Lung (tissue), 11 donors: ENCODE measurements at regions not wholly inside any gene's neighbourhood (a gene's known extent, or its start where the extent isn't known, plus 50 kb on each side); places are given as distances from the start of the nearest gene placed in this dataset.

Experiments used
- ATAC-seq: fragments of 200-7000 bp; cut with Tn5 transposase; one replicate; pipeline ENCODE4 v1.9.1; 2020; ENCODE audit warnings: moderate number of reproducible peaks; ENCODE audit not compliant: insufficient read depth, low FRiP score
- DNase-seq, 3 donors: peaks; one replicate each; pipeline ENCODE4 v3.0.0-alpha.2; 2013 to 2017
- H3K27ac ChIP-seq, 2 donors: one replicate each; pipeline ENCODE4 v1.5.1; 2013; ENCODE audit warnings: mild to moderate bottlenecking in 2 of 2, moderate library complexity in 2 of 2, control low read depth in 1 of 2, inconsistent platforms in 1 of 2, low read depth in 1 of 2, low read length in 1 of 2
- H3K27me3 ChIP-seq, 3 donors: one replicate each; pipeline ENCODE4 v1.5.1; 2013; ENCODE audit warnings: low read length in 2 of 3; ENCODE audit not compliant: control insufficient read depth in 3 of 3, insufficient read depth in 3 of 3
- H3K36me3 ChIP-seq, 4 donors: one replicate each; pipeline ENCODE4 v1.5.1; 2013; ENCODE audit warnings: low read length in 4 of 4, mild to moderate bottlenecking in 1 of 4, moderate library complexity in 1 of 4; ENCODE audit not compliant: control insufficient read depth in 4 of 4, insufficient read depth in 4 of 4
- H3K4me1 ChIP-seq, 5 donors: one replicate each; pipeline ENCODE4 v1.5.1; 2013; ENCODE audit warnings: low read length in 5 of 5, mild to moderate bottlenecking in 2 of 5, moderate library complexity in 1 of 5; ENCODE audit not compliant: control insufficient read depth in 5 of 5, insufficient read depth in 5 of 5
- H3K4me3 ChIP-seq: one replicate; pipeline ENCODE4 v1.5.1; 2013; ENCODE audit warnings: mild to moderate bottlenecking, control low read depth, moderate library complexity
- H3K9ac ChIP-seq, 2 donors: one replicate each; pipeline ENCODE4 v1.5.1; 2013; ENCODE audit warnings: low read length in 2 of 2, control low read depth in 1 of 2; ENCODE audit not compliant: insufficient read depth in 1 of 2
- H3K9me3 ChIP-seq, 4 donors: one replicate each; pipeline ENCODE4 v1.5.1; 2013; ENCODE audit warnings: low read length in 3 of 4, mild to moderate bottlenecking in 1 of 4, moderate library complexity in 1 of 4; ENCODE audit not compliant: control insufficient read depth in 4 of 4, insufficient read depth in 3 of 4
- CTCF ChIP-seq: IDR thresholded peaks from 2 replicates; pipeline ENCODE4 v1.5.1; 2012; ENCODE audit warnings: mild to moderate bottlenecking; ENCODE audit errors: control extremely low read depth, extremely low read depth
- WGBS, 2 donors: extraction: QIAGEN DNeasy Blood & Tissue Kit; methylation state at CpG; one replicate each; pipeline ENCODE4 v1.1.7; 2013; 5-methylcytosine and 5-hydroxymethylcytosine counted together
- donor health status: control.
- donor health status: control.
- donor health status: Bipolar disorder and iron deficiency.
- donor health status: healthy.
- donor health status: DM: yes; HTN: yes; CAD: no.

- H3K4me3 ChIP-seq, result no peak overlapping the region
- H3K4me1 ChIP-seq, result no peaks in the 10 kb centered on the region
- no peak overlapping the region for H3K27ac ChIP-seq
- WGBS, 2 donors, result 91 to 94% methylated on average over 3 of the region's 3 CpGs
- H3K9me3 ChIP-seq, result peaks cover 0 to 2% (median 0%) of the 10 kb centered on the region in 4 donors
- no peaks in the 10 kb centered on the region for H3K36me3 ChIP-seq
- no peak for DNase-seq
- no peak for TF ChIP-seq CTCF
- H3K9ac ChIP-seq, result no peak overlapping the region
- H3K27me3 ChIP-seq, result peaks cover 0 to 2% (median 0%) of the 10 kb centered on the region in 3 donors
- ATAC-seq, result no peak
Observed at GRCh38 chr9:1713841-1714240, 301.3 kb upstream of the SMARCA2 start.

- no peak for ATAC-seq
- 40 to 75% methylated on average over 2 of the region's 2 CpGs for WGBS, 2 donors
Observed at GRCh38 chr9:1717882-1718281, 297.3 kb upstream of the SMARCA2 start.

GRCh38 chr9:1718836-1719235 is 296.3 kb upstream of the SMARCA2 start:
- Histone ChIP-seq H3K9ac (no peak overlapping the region), H3K27me3 (no peaks in the 10 kb centered on the region), H3K4me1 (no peaks in the 10 kb centered on the region), H3K27ac (no peak overlapping the region), H3K4me3 (no peak overlapping the region), H3K36me3 (no peaks in the 10 kb centered on the region), H3K9me3 (peaks cover 0 to 5% (median 0%) of the 10 kb centered on the region in 4 donors)
- ATAC-seq (no peak), DNase-seq (no peak)
- no peak for TF ChIP-seq CTCF
- WGBS, 2 donors, result 65 to 70% methylated on average over 3 of the region's 3 CpGs

More at GRCh38 chr9:1717882-1718281, 297.3 kb upstream of the SMARCA2 start:
- Histone ChIP-seq H3K27me3 (no peaks in the 10 kb centered on the region), H3K27ac (no peak overlapping the region), H3K9ac (no peak overlapping the region), H3K4me3 (no peak overlapping the region), H3K36me3 (no peaks in the 10 kb centered on the region), H3K9me3 (peaks cover 0 to 5% (median 0%) of the 10 kb centered on the region in 4 donors), H3K4me1 (no peaks in the 10 kb centered on the region)
- no peak for TF ChIP-seq CTCF
- DNase-seq, result no peak

- no peaks in the 10 kb centered on the region for H3K36me3 ChIP-seq
- H3K4me3 ChIP-seq, result no peak overlapping the region
- peaks cover 0 to 5% (median 0%) of the 10 kb centered on the region in 4 donors for H3K9me3 ChIP-seq
- DNase-seq (no peak), ATAC-seq (no peak)
- no peak overlapping the region for H3K9ac ChIP-seq
- WGBS, 2 donors, result 64 to 77% methylated on average over 4 of the region's 4 CpGs
- no peak overlapping the region for H3K27ac ChIP-seq
- H3K27me3 ChIP-seq, result no peaks in the 10 kb centered on the region
- TF ChIP-seq CTCF, result no peak
- H3K4me1 ChIP-seq, result no peaks in the 10 kb centered on the region
Observed at GRCh38 chr9:1721196-1721595, 294.0 kb upstream of the SMARCA2 start.
